ENCODE measurements at regions not wholly inside any gene's neighbourhood (a gene's known extent, or its start where the extent isn't known, plus 50 kb on each side); places are given as distances from the start of the nearest gene placed in this dataset.
A peak's percentile ranks its signal among the peaks of the same experiment; 100 is the strongest.

DNA sequence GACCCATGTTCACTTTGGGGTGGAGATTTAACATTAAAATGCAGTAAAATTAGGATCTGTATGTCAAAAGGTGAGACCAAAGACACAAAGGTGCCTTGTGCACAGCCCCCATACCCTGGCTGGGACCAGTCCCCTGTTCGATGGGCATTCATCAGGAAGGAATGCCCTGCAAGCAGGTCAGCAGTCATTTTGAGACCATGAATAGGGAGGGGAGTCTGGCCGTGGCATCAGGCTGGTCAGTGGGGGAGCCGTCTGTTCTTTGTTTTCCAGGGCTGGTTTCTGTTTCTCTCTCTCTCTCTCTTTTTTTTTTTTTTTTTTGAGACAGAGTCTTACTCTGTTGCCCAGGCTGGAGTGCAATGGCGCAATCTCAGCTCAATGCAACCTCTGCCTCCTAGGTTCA lies 68.9 kb upstream of the GOLM1 start:
- no peak for DNase-seq (ENCODE audit: low read depth)

DNA sequence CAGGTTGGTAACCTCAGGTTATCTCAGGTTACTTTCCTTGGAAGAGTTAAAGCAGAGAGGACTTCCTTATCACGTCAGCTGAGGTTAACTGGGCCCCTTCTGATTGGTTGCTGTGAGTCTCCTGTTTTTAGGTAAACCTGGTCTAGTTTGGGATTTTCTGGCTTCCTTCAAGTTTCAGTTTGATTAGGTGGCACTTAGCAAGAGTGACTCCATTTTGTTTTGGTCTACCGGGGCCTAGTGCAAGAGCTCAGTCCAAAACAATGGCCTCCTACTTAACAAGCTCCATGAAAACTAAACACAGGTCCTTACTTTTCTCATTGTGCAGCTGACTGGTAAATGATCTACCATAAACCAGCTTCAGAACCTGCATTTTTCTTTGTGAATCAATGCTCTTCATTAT lies 67.2 kb upstream of the GOLM1 start:
- no peak for DNase-seq (ENCODE audit: low read depth)

DNA sequence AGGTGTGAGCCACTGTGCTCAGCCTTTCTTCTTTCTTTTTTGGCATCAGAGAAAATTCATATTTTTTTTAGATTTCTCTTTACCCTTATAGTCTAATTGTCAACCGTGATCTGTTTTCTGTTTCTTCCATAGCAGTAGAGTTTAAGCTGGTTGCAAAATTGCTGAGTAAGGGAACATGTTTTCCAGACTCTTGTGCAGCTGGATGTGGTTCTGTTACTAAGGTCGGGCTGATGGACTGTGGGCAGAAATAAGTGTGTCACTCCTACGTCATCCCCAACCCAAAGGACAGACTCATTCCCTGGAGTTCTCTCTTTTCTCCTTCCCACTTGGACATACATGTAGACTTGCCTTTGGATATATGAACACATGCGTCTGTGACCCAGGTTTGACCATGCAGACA lies 64.1 kb upstream of the GOLM1 start:
- DNase-seq (ENCODE audit: low read depth) = peak; percentile 28
